ENCODE measurements at regions not wholly inside any gene's neighbourhood (a gene's known extent, or its start where the extent isn't known, plus 50 kb on each side); places are given as distances from the start of the nearest gene placed in this dataset.

DNA sequence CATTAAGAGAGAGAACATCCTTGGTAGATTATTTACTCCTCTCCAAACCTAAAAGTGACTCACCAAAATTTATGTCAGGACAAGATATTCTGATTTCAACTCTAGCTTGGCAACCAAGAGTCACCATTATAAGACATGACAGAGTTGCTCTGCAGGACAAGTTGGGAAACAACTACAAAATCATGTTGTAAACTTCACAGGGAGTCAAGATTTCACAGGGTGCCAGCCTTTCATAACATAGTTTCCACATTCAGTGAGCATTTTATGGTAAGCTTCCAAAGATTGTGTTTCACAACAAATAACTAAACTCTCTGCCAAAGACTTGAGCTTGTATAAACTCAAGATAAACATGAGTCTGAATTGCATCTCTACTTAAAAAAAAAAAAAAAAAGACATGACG is 121.0 kb upstream of the DIAPH2 start:
- intact Hi-C loops (cut with micrococcal nuclease; ENCODE audit: unreplicated experiment) (no loop called here), in situ Hi-C loops (cut with HindIII; ENCODE audit: low pct_unique_long_range_greater_than_20kb, low sequenced_read_pairs) (no loop called here)
- ChIA-PET CTCF (no interaction called here), POLR2A (no interaction called here)
- Histone ChIP-seq H3K27ac (ENCODE audit: low read length) (no peak overlapping the region), H3K4me1 (ENCODE audit: control insufficient read depth, insufficient read depth, low read length) (no peaks in the 10 kb centered on the region), H3K4me3 (ENCODE audit: low read depth in 2 of 2, low read length in 2 of 2) (no peak overlapping the region), H3K36me3 (ENCODE audit: control insufficient read depth, insufficient read depth, low read length) (no peaks in the 10 kb centered on the region), H3K9me3 (ENCODE audit: control insufficient read depth, insufficient read depth, low read depth, low read length) (no peaks in the 10 kb centered on the region), H3K27me3 (ENCODE audit: control insufficient read depth, insufficient read depth, low read length) (no peaks in the 10 kb centered on the region)
- no TSS peak for BruUV-seq (replicated peaks)
- no peak for ATAC-seq
- DNase-seq (ENCODE audit: low read depth, low spot score): no peak
- TF ChIP-seq POLR2AphosphoS5 (IDR thresholded peaks at IDR 0.05; ENCODE audit: low read depth, low read length): no peak
- TF ChIP-seq, protein P1, sequence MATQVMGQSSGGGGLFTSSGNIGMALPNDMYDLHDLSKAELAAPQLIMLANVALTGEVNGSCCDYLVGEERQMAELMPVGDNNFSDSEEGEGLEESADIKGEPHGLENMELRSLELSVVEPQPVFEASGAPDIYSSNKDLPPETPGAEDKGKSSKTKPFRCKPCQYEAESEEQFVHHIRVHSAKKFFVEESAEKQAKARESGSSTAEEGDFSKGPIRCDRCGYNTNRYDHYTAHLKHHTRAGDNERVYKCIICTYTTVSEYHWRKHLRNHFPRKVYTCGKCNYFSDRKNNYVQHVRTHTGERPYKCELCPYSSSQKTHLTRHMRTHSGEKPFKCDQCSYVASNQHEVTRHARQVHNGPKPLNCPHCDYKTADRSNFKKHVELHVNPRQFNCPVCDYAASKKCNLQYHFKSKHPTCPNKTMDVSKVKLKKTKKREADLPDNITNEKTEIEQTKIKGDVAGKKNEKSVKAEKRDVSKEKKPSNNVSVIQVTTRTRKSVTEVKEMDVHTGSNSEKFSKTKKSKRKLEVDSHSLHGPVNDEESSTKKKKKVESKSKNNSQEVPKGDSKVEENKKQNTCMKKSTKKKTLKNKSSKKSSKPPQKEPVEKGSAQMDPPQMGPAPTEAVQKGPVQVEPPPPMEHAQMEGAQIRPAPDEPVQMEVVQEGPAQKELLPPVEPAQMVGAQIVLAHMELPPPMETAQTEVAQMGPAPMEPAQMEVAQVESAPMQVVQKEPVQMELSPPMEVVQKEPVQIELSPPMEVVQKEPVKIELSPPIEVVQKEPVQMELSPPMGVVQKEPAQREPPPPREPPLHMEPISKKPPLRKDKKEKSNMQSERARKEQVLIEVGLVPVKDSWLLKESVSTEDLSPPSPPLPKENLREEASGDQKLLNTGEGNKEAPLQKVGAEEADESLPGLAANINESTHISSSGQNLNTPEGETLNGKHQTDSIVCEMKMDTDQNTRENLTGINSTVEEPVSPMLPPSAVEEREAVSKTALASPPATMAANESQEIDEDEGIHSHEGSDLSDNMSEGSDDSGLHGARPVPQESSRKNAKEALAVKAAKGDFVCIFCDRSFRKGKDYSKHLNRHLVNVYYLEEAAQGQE (IDR thresholded peaks at IDR 0.05; ENCODE audit: insufficient read depth in 1 of 2, low read depth in 2 of 2, low read length in 1 of 2): no peak
- TF ChIP-seq SIN3A (IDR thresholded peaks at IDR 0.05; ENCODE audit: borderline replicate concordance, insufficient read depth, low read depth, low read length): no peak
- TF ChIP-seq, protein P2, sequence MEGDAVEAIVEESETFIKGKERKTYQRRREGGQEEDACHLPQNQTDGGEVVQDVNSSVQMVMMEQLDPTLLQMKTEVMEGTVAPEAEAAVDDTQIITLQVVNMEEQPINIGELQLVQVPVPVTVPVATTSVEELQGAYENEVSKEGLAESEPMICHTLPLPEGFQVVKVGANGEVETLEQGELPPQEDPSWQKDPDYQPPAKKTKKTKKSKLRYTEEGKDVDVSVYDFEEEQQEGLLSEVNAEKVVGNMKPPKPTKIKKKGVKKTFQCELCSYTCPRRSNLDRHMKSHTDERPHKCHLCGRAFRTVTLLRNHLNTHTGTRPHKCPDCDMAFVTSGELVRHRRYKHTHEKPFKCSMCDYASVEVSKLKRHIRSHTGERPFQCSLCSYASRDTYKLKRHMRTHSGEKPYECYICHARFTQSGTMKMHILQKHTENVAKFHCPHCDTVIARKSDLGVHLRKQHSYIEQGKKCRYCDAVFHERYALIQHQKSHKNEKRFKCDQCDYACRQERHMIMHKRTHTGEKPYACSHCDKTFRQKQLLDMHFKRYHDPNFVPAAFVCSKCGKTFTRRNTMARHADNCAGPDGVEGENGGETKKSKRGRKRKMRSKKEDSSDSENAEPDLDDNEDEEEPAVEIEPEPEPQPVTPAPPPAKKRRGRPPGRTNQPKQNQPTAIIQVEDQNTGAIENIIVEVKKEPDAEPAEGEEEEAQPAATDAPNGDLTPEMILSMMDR (IDR thresholded peaks at IDR 0.05): no peak
- no peak for TF ChIP-seq TCF7L2 (IDR thresholded peaks at IDR 0.05; ENCODE audit: low read depth, low read length)

DNA sequence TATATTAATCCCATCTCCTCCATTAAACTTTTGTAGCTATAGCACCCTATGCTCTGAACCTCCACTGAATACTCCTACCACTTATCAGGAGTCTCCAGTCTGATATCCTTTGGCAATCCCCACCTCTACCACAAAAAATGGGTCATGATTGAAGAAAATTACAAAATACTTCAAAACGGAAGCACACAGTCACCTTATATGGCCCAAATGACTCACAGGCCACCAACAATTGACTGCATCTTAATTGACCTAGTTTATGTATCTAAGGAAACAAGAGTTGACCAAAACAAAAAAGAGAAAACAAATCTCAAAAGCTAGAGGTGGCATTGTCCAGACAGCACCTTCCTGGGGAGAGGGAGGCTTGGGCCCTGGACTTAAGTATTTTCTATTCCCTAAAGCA is 120.0 kb upstream of the DIAPH2 start:
- TF ChIP-seq, protein P2 (IDR thresholded peaks at IDR 0.05): no peak
- TF ChIP-seq, protein P1 (IDR thresholded peaks at IDR 0.05; ENCODE audit: insufficient read depth in 1 of 2, low read depth in 2 of 2, low read length in 1 of 2): no peak
- no peak for TF ChIP-seq TCF7L2 (IDR thresholded peaks at IDR 0.05; ENCODE audit: low read depth, low read length)
- in situ Hi-C loops (cut with HindIII; ENCODE audit: low pct_unique_long_range_greater_than_20kb, low sequenced_read_pairs) (no loop called here), intact Hi-C loops (cut with micrococcal nuclease; ENCODE audit: unreplicated experiment) (no loop called here)
- no peaks in the 10 kb centered on the region for H3K27me3 ChIP-seq (ENCODE audit: control insufficient read depth, insufficient read depth, low read length)
- H3K27ac ChIP-seq (ENCODE audit: low read length): no peak overlapping the region
- H3K9me3 ChIP-seq (ENCODE audit: control insufficient read depth, insufficient read depth, low read depth, low read length): no peaks in the 10 kb centered on the region
- no peaks in the 10 kb centered on the region for H3K4me1 ChIP-seq (ENCODE audit: control insufficient read depth, insufficient read depth, low read length)
- POLR2A ChIA-PET: no interaction called here
- CTCF ChIA-PET: no interaction called here
- no peaks in the 10 kb centered on the region for H3K36me3 ChIP-seq (ENCODE audit: control insufficient read depth, insufficient read depth, low read length)
- no TSS peak for BruUV-seq (replicated peaks)
- ATAC-seq (no peak), DNase-seq (ENCODE audit: low read depth, low spot score) (no peak)
- H3K4me3 ChIP-seq (ENCODE audit: low read depth in 2 of 2, low read length in 2 of 2): no peak overlapping the region

All from Panc1 (cell line).